SW 1271 (cell line): ENCODE measurements at regions not wholly inside any gene's neighbourhood (a gene's known extent, or its start where the extent isn't known, plus 50 kb on each side); places are given as distances from the start of the nearest gene placed in this dataset.

Experiments used
- DNase-seq, 2 experiments: peaks; one replicate each; lab custom pipeline; 2025; lab: John Stamatoyannopoulos, UW

DNA sequence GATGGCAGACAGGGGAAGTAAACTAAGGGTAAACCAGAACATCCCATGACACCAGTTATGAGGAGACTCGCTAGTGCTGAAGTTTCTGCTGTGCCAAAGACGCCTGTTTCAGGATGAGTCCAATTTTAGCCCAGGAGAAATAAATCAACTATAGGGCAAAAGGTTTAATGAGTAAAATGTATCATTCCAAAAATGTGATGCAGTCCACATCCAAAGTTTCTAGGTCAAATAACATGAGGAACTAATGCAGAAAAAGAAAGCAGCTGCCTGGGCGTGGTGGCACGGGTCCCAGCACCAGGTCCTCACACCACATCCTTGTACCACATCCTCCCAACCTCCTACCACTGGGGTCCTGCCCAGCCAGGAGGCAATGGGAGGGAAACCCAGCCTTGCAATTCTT, 126.9 kb upstream of the CTAGE1 start:
- no peak for DNase-seq

DNA sequence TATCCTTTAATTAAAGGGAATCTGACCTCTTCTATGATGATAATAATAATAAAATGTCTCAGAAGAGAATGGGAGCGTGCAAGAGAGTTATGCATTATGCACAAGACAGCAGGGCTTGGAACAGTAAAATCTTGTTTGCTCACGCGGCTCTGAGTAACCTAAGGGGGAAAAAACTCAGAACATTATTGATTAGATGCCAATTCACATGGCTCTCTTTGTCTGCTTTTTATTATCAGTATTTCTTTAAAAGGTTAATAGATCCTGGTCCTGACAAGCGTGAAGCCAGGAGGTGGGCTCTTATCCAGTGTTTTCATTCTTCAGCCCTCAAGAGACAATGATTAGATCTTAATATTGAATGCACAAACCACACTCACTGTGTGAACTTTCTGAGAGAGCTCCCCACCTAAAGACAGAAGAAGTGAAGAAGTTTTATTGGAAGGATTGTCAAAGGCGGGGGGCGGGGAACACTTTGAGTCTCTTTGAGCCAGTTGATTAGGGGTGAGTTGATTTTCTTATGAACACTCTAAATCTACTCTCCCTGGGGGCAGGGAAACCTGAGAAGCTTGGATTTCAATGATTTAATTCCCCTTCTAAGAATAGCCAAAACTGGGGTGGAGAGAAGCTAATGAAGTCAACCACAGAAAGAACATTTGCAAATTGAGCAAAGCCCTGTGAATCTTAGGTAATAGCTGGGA, 127.5 kb upstream of the CTAGE1 start:
- DNase-seq, result no peak

DNA sequence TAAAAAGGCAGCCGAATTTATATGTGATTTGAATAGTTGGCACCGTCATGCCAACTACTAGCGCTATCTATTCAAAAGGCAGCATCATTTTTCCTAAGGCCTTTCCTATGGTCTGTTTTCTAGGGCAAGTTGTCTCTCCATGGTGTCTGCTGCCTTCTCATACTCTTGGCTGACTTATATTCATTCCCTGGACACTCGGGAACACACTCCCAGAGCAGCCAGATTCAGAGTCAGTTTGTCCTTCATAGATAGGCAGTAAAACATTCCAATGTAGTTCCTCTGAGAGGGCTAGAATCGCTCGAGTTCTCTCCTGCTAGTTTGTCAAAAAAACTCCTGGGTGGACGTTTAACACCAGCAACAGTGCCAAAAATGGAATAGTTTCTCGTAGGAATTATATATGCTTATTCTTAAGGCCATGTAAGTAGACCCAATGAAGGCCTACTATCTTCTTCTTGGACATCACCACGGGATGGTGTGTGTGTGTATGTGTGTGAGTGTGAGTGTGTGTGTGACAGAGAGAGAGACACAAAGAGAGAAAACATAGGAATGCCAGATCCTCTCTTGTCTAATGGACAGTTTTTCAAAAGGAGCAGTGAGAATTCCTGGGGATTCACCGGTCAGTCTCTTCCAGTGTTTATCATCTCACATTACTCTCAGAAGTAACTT, 129.3 kb upstream of the CTAGE1 start:
- DNase-seq, result no peak

DNA sequence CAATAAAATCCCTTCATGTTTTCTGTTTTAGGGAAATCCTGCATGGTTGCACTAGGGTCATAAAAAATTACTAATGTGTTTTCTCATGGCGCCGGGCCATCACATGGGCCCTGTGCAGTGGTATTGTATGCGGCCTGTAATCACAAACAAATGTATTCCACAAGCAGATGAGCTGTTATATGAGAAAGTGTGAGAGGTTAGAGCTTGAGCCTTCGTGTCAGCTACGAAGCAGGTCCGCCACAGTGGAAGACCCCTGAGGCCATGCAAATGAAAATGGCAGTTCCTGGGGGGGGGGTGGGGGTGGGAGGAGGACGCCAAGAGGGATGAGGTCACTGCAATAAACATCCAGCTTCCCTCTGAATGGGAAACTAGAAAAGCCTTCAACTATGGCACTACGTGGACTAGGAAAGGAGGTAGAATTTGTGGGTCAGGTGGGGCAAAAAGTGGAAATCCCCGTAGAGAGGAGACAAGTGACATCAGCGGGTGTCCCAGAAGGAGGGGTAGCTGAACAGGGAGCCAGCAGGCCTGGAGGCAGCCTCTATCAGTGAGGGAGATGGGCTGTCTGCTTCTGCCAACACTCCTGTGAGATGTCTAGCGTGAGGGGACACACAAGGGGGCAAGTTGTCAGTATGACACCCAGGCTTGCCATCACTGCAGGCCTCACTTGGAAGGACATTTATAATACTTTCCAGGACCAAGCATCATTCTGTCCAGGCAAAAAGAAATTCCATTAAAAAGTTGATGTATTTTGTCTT, 130.3 kb upstream of the CTAGE1 start:
- DNase-seq, result no peak

DNA sequence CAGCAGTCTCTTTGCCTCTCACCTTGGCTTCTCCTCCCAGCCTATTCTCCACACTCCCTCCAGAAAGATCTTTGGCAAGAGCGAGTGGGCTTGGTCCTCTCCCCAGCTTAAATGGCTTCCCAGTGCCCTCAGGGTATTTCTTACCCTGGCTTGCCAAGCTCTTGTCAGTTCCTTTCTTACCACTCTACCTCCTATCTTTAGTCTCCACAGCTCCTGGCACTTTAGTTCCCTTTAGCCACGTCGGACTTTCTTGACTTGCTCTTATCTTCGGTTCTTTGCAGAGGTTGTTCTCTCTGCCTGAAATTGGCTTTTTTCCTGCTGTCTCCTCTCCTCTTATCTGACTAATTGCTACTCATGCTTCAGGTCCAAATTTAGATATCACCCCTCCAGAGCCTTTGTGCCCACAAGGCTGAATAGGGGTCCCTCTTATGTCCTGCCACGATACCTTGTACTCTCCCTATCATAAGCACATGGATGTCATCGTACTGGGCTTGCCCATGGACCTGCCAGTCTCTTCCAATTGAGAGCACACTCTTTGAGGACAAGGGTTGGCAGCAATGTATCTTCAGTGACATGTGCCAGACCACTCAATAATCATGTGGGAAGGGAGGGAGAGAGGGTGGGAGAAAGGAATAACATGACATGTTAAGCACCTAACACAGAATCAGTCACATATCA, 131.7 kb upstream of the CTAGE1 start:
- no peak for DNase-seq

DNA sequence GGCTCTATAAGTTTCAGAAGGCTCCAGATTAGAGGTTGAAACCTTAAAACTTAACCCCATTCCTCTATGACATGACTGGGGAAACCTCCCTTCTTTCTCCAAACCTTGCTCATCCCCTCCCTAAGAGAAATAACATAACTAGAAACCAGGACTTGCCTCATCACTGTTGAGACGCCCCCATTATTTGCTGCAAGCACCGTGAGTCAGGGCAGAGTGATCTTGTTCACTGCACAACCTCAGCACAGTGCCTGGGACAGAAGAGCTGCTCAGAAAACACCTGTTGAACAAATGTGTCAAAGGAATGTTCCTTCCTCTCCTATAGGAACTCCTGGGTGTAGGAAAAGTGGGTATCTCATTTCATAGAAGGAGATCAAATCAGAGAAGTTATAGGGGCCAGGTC, 132.7 kb upstream of the CTAGE1 start:
- DNase-seq, result no peak

DNA sequence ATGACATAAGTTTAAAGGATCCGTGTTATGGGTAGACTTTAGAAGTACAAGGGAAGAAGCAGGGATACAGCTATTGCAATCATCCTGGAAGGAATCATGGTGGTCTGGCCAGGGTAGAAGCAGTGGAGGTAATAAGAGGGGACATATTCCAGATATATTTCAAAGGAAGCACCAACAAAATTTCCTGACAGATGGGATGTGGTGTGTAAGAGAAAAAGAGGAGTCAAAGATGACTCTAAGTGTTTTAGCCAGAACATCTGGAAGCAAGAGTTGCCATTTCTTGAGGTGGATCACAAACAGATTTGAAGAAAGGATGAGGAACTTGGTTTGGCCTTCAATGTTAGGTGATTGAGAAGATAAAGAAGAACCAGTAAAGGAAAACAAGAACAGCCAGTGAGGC, 133.1 kb upstream of the CTAGE1 start:
- DNase-seq, result no peak

DNA sequence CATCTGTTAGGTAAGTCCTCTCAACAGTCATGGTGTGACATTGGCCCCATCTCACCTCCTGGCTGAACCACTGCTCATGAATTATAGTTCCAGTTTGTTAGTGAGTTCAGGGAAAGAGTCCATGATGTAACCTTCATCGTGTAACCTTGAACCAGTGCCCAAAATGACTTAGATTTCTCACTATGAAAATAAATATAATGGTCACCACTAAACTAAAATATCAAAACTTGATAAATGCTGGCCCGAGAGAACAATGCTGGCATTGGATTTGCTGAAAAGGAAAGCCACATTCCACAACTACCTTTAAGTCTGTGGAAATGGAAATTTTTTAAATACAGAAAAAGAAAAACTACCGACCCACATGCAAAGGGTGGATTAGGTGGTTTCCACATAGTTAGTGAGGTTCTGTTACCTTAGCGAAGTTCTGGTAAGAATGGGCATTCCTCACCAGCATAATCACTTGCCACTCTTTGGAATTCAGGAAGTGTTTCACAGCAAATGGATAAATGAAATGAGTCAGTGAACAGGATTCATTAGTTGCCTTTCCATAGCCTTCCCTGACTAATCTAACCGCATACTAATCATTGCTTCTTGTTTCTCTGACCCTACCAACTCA, 133.9 kb upstream of the CTAGE1 start:
- peak; percentile 90 to 97 for DNase-seq

DNA sequence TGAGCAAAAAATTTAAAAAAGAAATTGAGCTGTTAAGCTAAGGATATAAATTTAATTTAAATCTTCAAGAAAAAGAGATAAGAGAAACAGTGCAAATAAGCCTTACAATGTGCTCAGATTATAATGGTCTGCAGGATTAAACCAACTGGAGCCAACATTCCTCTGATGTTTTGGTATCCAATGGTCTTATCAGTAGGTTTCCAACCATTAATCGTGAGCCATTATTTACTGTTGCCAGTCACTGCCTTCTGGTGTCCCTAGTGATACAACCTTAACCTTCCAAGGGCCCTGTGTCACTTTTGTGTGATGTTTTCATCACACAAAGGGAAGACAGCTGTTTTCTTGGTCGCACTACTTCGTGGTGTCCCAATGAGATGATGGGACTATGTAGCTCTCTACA, 134.5 kb upstream of the CTAGE1 start:
- peak in 1 of 2 experiments; percentile 73 for DNase-seq

DNA sequence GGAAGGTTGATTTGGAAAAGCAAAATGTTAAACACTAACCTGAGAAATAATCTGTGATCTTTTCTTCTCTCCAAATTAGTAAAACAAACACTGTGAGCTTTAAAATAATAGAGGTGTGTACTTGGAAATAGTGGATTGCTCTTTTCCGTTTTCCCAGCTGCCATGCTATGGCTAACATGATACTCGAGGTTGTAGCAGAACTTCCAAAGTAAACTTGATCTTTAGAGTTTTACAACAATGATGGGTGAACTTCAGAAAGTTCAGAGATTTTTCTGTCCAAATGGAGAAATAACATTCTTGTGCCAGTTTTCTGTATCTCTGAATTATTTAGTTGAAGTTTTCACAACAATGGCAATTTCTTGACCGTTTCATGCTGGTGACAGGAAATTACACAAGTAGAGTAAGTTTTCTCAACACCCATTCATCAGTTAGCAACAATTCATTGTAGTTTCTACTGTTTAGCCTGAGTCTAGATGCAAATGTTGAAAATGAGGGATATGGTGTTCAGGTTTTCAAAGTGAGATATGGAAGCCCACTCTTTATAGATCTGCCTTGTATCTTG, 135.3 kb upstream of the CTAGE1 start:
- DNase-seq, result no peak

DNA sequence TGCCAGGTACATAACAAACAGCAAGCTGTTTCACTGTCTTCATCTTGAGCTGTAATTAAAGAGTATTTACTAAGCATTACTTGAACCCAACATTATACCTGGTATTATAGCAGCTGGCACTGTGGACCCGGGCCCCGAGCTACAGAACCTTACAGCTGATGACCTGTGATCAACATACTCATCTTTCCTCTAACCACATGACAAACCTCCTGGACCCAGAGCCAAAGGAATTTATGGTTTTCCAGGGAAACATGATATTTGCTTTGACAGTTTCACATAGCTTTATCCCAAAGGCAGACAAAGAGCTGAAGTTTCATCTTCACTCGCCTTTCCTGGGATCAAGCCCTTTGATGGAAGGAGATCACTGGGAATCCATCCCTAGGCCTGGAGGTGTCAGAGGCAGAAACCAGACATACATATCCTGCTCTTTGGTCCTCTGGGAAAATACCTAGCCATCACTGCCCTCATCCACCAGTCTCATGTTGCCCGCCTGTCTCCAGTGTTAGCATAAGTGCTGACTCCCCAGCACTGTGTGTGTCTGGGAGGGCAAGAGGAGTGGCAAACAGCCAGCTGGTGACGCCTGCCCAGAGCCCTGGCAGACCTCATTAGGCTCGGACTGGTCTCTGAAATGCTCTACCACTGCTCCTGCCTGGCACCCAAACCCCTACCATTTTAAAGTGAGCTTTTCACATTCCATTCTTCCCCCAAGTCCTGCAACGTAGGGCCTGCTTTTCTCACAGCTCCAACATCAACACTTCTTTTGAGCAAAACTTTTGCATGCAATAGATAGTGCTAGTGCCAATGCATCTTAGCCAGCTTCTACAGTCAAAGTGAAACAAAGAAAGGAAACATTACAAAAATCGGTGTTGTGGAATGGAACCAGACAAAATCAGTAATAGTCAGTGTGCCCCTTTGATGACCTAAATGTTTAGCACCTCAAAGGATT, 138.8 kb upstream of the CTAGE1 start:
- DNase-seq, result no peak

DNA sequence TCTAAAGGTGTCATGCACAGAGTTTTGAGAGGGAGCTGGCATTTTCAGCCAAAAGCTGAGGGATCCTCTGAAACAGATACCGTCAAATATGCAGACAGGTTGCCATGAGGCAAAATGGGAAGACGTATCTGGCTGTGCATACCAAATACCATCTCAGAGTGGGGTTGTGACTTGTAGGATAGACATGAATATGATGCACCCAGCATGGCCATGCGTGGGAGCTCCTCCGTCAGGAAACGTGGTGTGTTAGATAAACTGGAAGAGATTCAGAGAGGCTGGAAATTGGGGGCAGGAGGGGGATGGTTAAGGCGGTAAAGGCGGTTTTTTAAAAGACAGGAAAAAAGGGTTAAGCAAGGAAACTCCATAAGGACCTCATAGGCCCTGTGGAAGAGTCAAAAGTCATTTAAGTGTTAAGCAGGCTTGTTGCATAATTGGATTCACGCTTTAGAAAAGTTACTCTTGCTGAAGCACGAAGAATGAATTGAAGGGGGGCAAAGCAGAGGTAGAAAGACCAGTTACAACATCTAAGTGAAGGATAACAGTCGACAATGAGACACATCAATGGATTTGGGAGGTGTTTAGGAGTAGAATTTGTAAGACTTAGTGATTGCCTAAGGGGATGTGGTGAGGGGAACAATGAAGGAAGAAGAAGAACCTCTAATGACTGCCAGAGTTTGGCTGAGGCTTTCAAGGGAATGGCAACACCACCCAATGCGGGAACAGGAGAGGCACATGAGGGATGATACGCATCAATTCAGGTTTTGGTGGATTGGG, 139.6 kb upstream of the CTAGE1 start:
- DNase-seq, result no peak

DNA sequence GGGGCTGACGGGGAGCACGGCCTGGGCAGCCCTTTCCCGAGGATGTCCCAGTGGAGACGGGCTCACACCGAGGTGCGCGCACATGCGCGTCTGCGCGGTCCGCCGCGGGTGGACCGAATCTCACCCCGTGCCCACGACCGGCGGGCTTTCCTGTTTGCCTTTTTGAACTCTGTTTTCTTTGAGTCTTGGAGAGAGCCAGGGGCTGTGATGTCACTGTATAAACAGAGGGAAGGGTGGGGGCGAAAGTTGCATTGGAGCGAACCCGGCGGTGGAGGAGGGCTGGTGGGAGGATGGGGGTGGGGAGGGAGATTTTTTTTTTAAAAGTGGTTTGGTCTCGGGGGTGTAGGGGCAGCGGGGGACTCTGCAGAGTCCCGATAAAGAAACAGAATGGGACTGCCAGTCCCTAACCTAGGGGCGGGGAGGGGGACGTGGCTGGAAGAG, 141.2 kb upstream of the CTAGE1 start:
- no peak for DNase-seq

DNA sequence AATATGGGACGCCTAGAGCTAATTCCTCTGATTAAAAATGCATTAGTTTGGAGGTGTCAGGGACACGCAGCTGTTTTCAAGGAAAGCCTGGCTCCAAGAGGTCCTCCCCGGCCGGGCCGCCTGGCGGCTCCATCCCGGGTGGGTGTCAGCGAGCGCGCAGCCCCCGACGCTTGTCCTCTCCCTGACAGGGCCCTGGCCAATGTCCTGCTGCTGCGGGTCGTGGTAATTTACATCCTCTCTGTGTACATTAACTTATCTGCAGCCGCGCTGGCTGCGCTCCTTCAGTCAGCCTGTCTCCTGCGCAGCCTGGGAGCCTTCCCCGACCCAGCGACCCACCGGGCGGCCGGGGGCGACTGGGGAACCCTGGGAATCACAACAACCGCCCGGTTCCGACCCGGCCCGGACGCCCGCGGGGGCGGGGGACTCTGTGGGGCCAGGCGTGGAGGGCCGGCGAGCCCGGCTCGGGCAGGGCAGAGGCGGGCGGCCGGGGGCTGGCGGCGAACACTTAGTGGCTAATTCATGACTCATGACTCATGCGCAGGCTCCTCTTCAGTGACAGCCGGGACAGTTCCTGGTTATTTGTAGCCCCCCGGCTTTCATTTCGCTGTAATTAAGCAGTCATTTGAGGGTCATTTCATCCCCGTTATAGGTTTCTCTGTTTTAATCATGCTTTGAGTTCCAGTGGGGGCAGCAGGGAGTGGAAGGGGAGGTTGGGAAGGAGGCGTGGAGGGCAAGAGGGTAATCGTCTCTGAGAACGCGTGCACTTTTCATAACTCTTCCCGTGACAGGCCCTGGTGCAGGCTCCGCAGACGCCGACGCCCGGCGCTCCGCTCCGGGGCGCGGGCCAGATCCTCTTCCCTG, 141.9 kb upstream of the CTAGE1 start:
- no peak for DNase-seq

DNA sequence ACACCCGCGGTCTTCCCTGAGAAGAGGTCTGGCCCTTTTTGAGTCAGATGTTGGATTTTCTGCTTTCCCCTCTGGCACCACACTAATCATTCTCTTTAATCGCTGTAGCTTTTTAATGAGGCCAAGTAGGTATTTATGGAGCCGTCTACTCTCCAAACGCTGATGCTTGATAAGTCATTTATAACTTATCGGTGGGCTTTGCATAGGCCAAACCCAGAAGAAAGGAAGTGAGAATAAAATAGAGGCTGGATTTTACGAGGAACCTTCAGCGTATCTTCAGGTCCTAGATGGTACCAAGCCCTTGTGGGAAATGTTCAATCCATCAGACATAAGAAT, 142.5 kb upstream of the CTAGE1 start:
- no peak for DNase-seq

DNA sequence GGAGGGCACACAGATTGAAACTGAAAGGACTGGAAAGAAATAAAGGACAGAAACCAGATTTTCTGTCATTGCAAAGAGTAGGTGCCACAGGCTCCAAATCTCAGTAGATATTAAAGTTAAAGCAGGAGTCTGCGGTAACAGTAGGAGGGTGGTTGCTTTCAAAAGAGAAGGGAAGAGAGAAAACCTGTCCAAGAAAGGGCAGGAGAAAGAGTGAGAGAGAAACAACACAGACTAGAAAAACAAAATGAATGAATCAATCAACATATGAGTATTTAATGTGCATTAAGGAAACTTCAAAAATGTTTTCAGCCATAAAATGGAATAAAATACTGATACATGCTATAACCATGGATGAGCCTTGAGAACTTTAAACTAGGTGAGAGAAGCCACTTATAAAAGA, 143.1 kb upstream of the CTAGE1 start:
- DNase-seq, result no peak

DNA sequence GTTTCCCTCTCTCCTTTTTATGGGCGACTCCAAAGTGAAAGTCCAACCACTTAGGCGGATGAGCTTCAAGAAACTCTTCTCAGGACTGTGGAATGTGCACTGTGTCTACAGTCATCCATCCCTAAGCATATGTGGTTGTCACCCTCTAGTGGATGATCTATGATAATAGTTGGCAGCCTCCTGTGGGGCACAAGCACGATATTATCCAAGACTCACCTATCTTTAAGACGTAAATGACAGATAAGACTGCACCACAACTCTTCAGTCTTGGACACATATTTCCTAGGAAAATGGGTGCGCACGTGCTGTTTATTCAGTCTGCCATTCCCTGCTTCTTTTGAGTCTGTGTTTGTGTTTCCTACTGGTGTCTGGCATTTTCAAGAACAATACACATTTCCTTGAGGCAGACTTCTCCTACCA, 145.5 kb upstream of the CTAGE1 start:
- DNase-seq, result peak; percentile 65 to 90

DNA sequence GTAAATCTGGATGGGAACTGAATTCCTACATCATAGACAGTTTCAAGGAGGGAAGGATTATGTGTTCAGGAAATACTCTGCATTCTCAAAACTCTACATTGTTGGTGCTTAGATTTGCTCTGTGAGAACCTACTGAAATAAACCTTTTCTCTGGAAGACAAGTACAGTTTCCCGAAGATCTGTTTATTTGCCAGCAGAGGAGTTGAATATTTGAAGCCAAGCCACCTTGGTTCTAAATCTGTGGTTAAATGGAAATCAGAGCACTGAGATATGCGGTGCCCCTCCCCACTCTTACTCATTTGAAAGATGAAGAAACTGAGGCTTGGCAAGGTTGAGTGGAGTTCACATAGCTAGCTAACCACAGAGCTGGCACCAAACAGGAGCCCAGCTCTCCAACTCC, 146.3 kb upstream of the CTAGE1 start:
- no peak for DNase-seq
